CD4-positive, CD25-positive, alpha-beta regulatory T cell (primary cell): ENCODE measurements at regions not wholly inside any gene's neighbourhood (a gene's known extent, or its start where the extent isn't known, plus 50 kb on each side); places are given as distances from the start of the nearest gene placed in this dataset.

Experiments
- ATAC-seq, 2 donors: fragments of 150-1000 bp; cut with Tn5 transposase; one replicate each; pipeline ENCODE4 v1.10.0; 2021; ENCODE audit warnings: low read depth in 2 of 2, moderate number of reproducible peaks in 2 of 2, moderate library complexity in 1 of 2
- DNase-seq, 3 donors: peaks; one replicate each; pipeline versions ENCODE4 v3.0.0 to v3.0.0-alpha.2; 2012 to 2022; ENCODE audit warnings: mixed read lengths in 1 of 3
- H3K27ac ChIP-seq: one replicate; pipeline ENCODE4 v1.7.0; 2013; ENCODE audit warnings: mild to moderate bottlenecking, low read length; ENCODE audit not compliant: insufficient read depth, poor library complexity, severe bottlenecking
- H3K27me3 ChIP-seq: one replicate; pipeline ENCODE4 v1.7.0; 2013; ENCODE audit warnings: low read length; ENCODE audit not compliant: control insufficient read depth, insufficient read depth
- H3K36me3 ChIP-seq: one replicate; pipeline ENCODE4 v1.7.0; 2013; ENCODE audit warnings: mild to moderate bottlenecking, low read length, moderate library complexity; ENCODE audit not compliant: control insufficient read depth, insufficient read depth
- H3K4me1 ChIP-seq: 2 replicates; pipeline ENCODE4 v1.7.0; 2013; ENCODE audit warnings: mild to moderate bottlenecking, low read length; ENCODE audit not compliant: insufficient read depth, control insufficient read depth, poor library complexity, severe bottlenecking
- H3K4me3 ChIP-seq: one replicate; pipeline ENCODE4 v1.7.0; 2013; ENCODE audit warnings: low read depth, mild to moderate bottlenecking, low read length, moderate library complexity
- H3K9me3 ChIP-seq, 2 experiments: 1 replicate in 1 of 2; 2 replicates in 1 of 2; pipeline ENCODE4 v1.7.0; 2013; ENCODE audit warnings: low read length in 2 of 2, mild to moderate bottlenecking in 1 of 2, moderate library complexity in 1 of 2; ENCODE audit not compliant: control insufficient read depth in 2 of 2
- H3K27ac Mint-ChIP-seq, 3 donors: one replicate each; pipeline ENCODE4 v1.8.0; 2020 to 2022; ENCODE audit warnings: mild to moderate bottlenecking in 3 of 3, mixed read lengths in 3 of 3, moderate library complexity in 2 of 3
- H3K27me3 Mint-ChIP-seq: one replicate; pipeline ENCODE4 v1.8.0; 2022; ENCODE audit warnings: mild to moderate bottlenecking, mixed read lengths
- H3K36me3 Mint-ChIP-seq: one replicate; pipeline ENCODE4 v1.8.0; 2020; ENCODE audit warnings: mixed read lengths
- H3K4me1 Mint-ChIP-seq, 4 donors: one replicate each; pipeline ENCODE4 v1.8.0; 2020 to 2022; ENCODE audit warnings: mixed read lengths in 4 of 4, mild to moderate bottlenecking in 1 of 4
- H3K4me3 Mint-ChIP-seq, 4 donors: one replicate each; pipeline ENCODE4 v1.8.0; 2020 to 2022; ENCODE audit warnings: mild to moderate bottlenecking in 4 of 4, mixed read lengths in 4 of 4, moderate library complexity in 3 of 4
- H3K9me3 Mint-ChIP-seq, 7 donors: one replicate each; pipeline ENCODE4 v1.8.0; 2020 to 2022; ENCODE audit warnings: mixed read lengths in 7 of 7, mild to moderate bottlenecking in 3 of 7, moderate library complexity in 2 of 7

DNA sequence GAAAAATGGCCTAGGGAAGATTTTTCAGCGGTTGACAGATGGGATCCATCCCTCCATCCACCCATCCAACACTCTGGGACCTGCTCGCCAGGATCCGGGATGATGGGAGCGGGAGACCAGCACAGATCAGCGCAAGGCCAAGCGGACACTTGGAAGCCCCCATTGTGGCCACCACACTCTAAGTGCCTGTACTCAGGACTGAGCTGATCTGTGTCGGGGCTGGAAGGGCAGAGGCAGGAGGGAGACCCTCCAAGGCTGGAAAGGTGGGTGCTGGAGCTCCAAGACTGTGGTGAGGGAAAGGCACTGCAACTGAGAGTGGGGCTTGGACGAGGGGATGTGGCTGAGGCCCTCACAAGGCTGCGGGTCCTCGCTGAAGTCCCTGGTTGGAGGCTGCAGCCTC, 91.8 kb upstream of the TRPM1 start:
- H3K36me3 ChIP-seq, result no peaks in the 10 kb centered on the region
- no peak overlapping the region for H3K27ac Mint-ChIP-seq
- H3K4me1 Mint-ChIP-seq, result peaks cover 0 to 1% (median 0%) of the 10 kb centered on the region in 4 donors
- no peaks in the 10 kb centered on the region for H3K4me1 ChIP-seq
- no peak overlapping the region for H3K4me3 ChIP-seq
- no peak overlapping the region for H3K4me3 Mint-ChIP-seq
- peaks cover 4 to 16% (median 12%) of the 10 kb centered on the region in 7 donors for H3K9me3 Mint-ChIP-seq
- ATAC-seq (no peak), DNase-seq (no peak)
- peaks cover 14 to 19% of the 10 kb centered on the region in 2 experiments for H3K9me3 ChIP-seq
- H3K27ac ChIP-seq, result no peak overlapping the region
- H3K27me3 ChIP-seq, result peaks cover 2% of the 10 kb centered on the region
- peaks cover 4% of the 10 kb centered on the region for H3K36me3 Mint-ChIP-seq
- H3K27me3 Mint-ChIP-seq, result peaks cover 10% of the 10 kb centered on the region

DNA sequence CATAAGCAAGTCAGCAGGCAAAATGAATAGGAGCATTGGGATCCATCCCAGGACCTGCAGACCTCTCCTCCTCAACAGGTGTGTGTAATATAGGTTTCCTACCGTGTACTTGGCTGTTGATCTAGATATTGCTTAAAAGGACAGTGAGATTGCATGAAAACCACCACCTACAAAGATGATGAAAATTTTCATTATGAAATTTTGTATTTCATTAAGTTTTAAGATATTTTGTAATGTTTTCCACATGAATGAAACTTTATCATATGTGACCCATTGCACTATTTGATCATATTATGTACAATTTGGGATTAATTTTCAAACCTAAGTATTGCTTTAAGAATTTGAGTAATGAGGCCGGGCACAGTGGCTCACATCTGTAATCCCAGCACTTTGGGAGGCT, 94.3 kb upstream of the TRPM1 start:
- Histone ChIP-seq H3K4me3 (no peak overlapping the region), H3K4me1 (no peaks in the 10 kb centered on the region), H3K9me3 (no peaks in the 10 kb centered on the region), H3K27ac (no peak overlapping the region), H3K36me3 (no peaks in the 10 kb centered on the region), H3K27me3 (no peaks in the 10 kb centered on the region)
- Mint-ChIP-seq H3K9me3 (peaks cover 0 to 5% (median 0%) of the 10 kb centered on the region in 7 donors), H3K4me3 (no peak overlapping the region), H3K27me3 (peaks cover 19% of the 10 kb centered on the region), H3K36me3 (no peaks in the 10 kb centered on the region), H3K27ac (no peak overlapping the region), H3K4me1 (peaks cover 0 to 7% (median 4%) of the 10 kb centered on the region in 4 donors)
- ATAC-seq, result no peak
- DNase-seq, result no peak

- H3K27me3 Mint-ChIP-seq, result peaks cover 19% of the 10 kb centered on the region
- no peak for ATAC-seq
- H3K4me1 ChIP-seq, result peaks cover 3% of the 10 kb centered on the region
Observed at GRCh38 chr15:31197497-31198414, 96.2 kb upstream of the TRPM1 start.

GRCh38 chr15:31200735-31201151, 99.2 kb upstream of the TRPM1 start:
- DNase-seq (peak; percentile 33 to 73 (median 62)), ATAC-seq (peak; percentile 44 to 59)
- Histone ChIP-seq H3K4me3 (no peak overlapping the region), H3K9me3 (no peaks in the 10 kb centered on the region), H3K36me3 (no peaks in the 10 kb centered on the region), H3K27me3 (no peaks in the 10 kb centered on the region), H3K27ac (no peak overlapping the region), H3K4me1 (peaks cover 12% of the 10 kb centered on the region)
- H3K4me3 Mint-ChIP-seq, result no peak overlapping the region
- H3K27ac Mint-ChIP-seq, result peak overlapping the region in 2 of 3 donors; percentile 22 to 81
- H3K9me3 Mint-ChIP-seq, result no peaks in the 10 kb centered on the region
- H3K4me1 Mint-ChIP-seq, result peaks cover 0 to 35% (median 15%) of the 10 kb centered on the region in 4 donors
- no peaks in the 10 kb centered on the region for H3K36me3 Mint-ChIP-seq
- H3K27me3 Mint-ChIP-seq, result peaks cover 26% of the 10 kb centered on the region

More at GRCh38 chr15:31197497-31198414, 96.2 kb upstream of the TRPM1 start:
- Mint-ChIP-seq H3K4me1 (peaks cover 0 to 22% (median 11%) of the 10 kb centered on the region in 4 donors), H3K36me3 (no peaks in the 10 kb centered on the region), H3K4me3 (no peak overlapping the region), H3K27ac (peak overlapping the region in 1 of 3 donors; percentile 63), H3K9me3 (peaks cover 0 to 2% (median 0%) of the 10 kb centered on the region in 7 donors)
- no peaks in the 10 kb centered on the region for H3K27me3 ChIP-seq
- H3K4me3 ChIP-seq, result no peak overlapping the region
- no peaks in the 10 kb centered on the region for H3K36me3 ChIP-seq
- peak in 1 of 3 donors; percentile 49 for DNase-seq
- H3K9me3 ChIP-seq, result no peaks in the 10 kb centered on the region
- H3K27ac ChIP-seq, result no peak overlapping the region

GRCh38 chr15:31202953-31203352, 101.4 kb upstream of the TRPM1 start:
- ATAC-seq, result peak; percentile 28
- no peaks in the 10 kb centered on the region for H3K9me3 ChIP-seq
- H3K27me3 Mint-ChIP-seq, result peaks cover 26% of the 10 kb centered on the region
- H3K27ac Mint-ChIP-seq, result peak overlapping the region in 2 of 3 donors; percentile 59 to 64
- H3K4me1 Mint-ChIP-seq, result peaks cover 4 to 55% (median 24%) of the 10 kb centered on the region in 4 donors
- H3K36me3 ChIP-seq, result no peaks in the 10 kb centered on the region
- peaks cover 28% of the 10 kb centered on the region for H3K4me1 ChIP-seq
- peak in 1 of 3 donors; percentile 60 for DNase-seq
- H3K9me3 Mint-ChIP-seq, result peaks cover 0 to 2% (median 0%) of the 10 kb centered on the region in 7 donors
- H3K27ac ChIP-seq, result no peak overlapping the region
- no peaks in the 10 kb centered on the region for H3K27me3 ChIP-seq
- no peaks in the 10 kb centered on the region for H3K36me3 Mint-ChIP-seq
- no peak overlapping the region for H3K4me3 Mint-ChIP-seq
- no peak overlapping the region for H3K4me3 ChIP-seq

DNA sequence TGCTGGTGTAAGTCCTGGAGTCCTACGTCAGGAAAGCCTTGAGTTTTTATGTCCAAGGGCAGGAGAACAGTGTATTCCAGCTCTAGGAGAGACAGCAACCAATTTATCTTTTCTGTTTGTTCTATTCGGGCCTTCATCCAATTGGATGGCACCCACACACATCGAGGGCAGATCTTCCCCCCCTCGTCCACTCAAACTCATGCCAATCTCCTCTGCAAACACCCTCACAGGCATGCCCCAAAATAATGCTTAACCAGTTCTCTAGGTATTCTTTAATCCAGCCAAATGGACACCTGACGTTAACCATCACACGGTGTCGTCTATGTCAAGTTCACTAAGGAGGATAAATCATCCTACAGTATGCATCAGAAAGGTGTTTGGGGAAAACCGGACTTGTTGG, 102.5 kb upstream of the TRPM1 start:
- peaks cover 4 to 54% (median 25%) of the 10 kb centered on the region in 4 donors for H3K4me1 Mint-ChIP-seq
- H3K27me3 Mint-ChIP-seq, result peaks cover 19% of the 10 kb centered on the region
- no peak for ATAC-seq
- Histone ChIP-seq H3K4me1 (peaks cover 31% of the 10 kb centered on the region), H3K4me3 (no peak overlapping the region), H3K27ac (no peak overlapping the region), H3K36me3 (no peaks in the 10 kb centered on the region), H3K9me3 (no peaks in the 10 kb centered on the region), H3K27me3 (no peaks in the 10 kb centered on the region)
- H3K36me3 Mint-ChIP-seq, result no peaks in the 10 kb centered on the region
- H3K9me3 Mint-ChIP-seq, result peaks cover 0 to 2% (median 0%) of the 10 kb centered on the region in 7 donors
- no peak overlapping the region for H3K4me3 Mint-ChIP-seq
- no peak for DNase-seq
- H3K27ac Mint-ChIP-seq, result peak overlapping the region in 2 of 3 donors; percentile 53 to 64

DNA sequence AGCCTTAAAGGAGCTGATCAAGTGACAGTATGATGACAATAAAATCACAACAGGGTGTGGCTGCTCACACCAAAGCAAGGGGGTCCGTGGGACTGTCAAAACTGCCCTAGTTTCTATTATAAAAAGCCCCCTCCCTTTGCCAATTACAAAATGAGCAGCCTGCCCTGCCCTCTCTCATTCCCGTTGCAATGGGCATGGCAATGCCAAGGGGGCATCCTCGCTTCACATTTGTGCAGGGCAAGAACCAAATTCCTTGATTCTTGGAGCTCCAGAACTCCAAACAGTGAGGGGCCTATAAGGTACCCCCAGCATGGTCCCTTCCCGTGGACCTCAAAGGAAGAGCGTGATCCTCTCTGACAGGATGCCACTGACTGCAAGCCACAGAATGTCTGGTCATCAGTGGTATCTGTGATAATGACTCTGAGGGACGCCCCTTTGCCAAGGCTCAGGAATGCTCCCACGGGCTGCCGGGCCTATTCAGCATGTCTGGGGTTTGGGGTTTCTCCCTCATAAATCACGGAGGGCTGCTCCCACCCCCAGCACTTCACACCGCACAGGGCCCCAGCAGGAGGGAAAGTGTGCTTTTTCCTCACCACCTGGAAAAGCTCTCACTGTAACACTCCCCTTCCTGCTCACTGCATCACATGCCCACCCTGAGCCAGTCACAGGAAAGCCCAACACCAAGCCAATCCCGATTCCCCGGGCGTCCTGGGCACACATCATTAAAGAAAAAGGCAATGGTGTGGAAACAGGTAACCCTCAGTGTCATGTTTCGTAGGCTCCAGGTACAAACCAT, 105.1 kb upstream of the TRPM1 start:
- Histone ChIP-seq H3K27me3 (no peaks in the 10 kb centered on the region), H3K27ac (no peak overlapping the region), H3K4me3 (no peak overlapping the region), H3K36me3 (no peaks in the 10 kb centered on the region), H3K4me1 (peaks cover 31% of the 10 kb centered on the region), H3K9me3 (no peaks in the 10 kb centered on the region)
- ATAC-seq (no peak), DNase-seq (no peak)
- H3K27me3 Mint-ChIP-seq, result peaks cover 12% of the 10 kb centered on the region
- peaks cover 0 to 2% (median 0%) of the 10 kb centered on the region in 7 donors for H3K9me3 Mint-ChIP-seq
- H3K27ac Mint-ChIP-seq, result peak overlapping the region in 1 of 3 donors; percentile 93
- peaks cover 4 to 47% (median 25%) of the 10 kb centered on the region in 4 donors for H3K4me1 Mint-ChIP-seq
- H3K36me3 Mint-ChIP-seq, result peaks cover 3% of the 10 kb centered on the region
- H3K4me3 Mint-ChIP-seq, result peak overlapping the region in 1 of 4 donors; percentile 13
